Kidney (tissue), 13 donors: ENCODE measurements at regions not wholly inside any gene's neighbourhood (a gene's known extent, or its start where the extent isn't known, plus 50 kb on each side); places are given as distances from the start of the nearest gene placed in this dataset.

Experiments
- DNase-seq, 5 donors: peaks; one replicate each; pipeline ENCODE4 v3.0.0-alpha.2; 2013 to 2020
- FAIRE-seq: peaks from 2 replicates; lab custom pipeline; 2012; peaks lifted over from hg19 to GRCh38; lab: Jason Lieb, UNC
- H3K27ac ChIP-seq, 2 donors: one replicate each; pipeline ENCODE4 v1.7.0; 2013; ENCODE audit warnings: low read depth in 2 of 2, low read length in 2 of 2, inconsistent platforms in 1 of 2
- H3K27me3 ChIP-seq: one replicate; pipeline ENCODE4 v1.7.1; 2013; ENCODE audit warnings: low read length, inconsistent platforms; ENCODE audit not compliant: control insufficient read depth, insufficient read depth
- H3K36me3 ChIP-seq, 3 donors: one replicate each; pipeline versions ENCODE4 v1.7.0 to v1.7.1; 2013; ENCODE audit warnings: low read length in 3 of 3, control low read depth in 1 of 3, inconsistent platforms in 1 of 3; ENCODE audit not compliant: insufficient read depth in 3 of 3, control insufficient read depth in 2 of 3
- H3K4me1 ChIP-seq, 3 donors: one replicate each; pipeline versions ENCODE4 v1.7.0 to v1.7.1; 2013; ENCODE audit warnings: low read length in 3 of 3, inconsistent platforms in 1 of 3, low read depth in 1 of 3; ENCODE audit not compliant: control insufficient read depth in 2 of 3, insufficient read depth in 2 of 3
- H3K4me3 ChIP-seq, 3 donors: one replicate each; pipeline versions ENCODE4 v1.7.0 to v1.8.1; 2013; ENCODE audit warnings: low read length in 3 of 3, control low read depth in 1 of 3, inconsistent platforms in 1 of 3
- H3K9ac ChIP-seq, 3 donors: one replicate each; pipeline versions ENCODE4 v1.7.0 to v1.7.1; 2013; ENCODE audit warnings: low read length in 3 of 3, control low read depth in 1 of 3, inconsistent platforms in 1 of 3
- H3K9me3 ChIP-seq, 3 donors: one replicate each; pipeline versions ENCODE4 v1.7.0 to v1.7.1; 2013; ENCODE audit warnings: low read length in 3 of 3, control low read depth in 1 of 3, inconsistent platforms in 1 of 3; ENCODE audit not compliant: control insufficient read depth in 2 of 3, insufficient read depth in 1 of 3
- CTCF ChIP-seq: IDR thresholded peaks from 3 replicates; pipeline ENCODE4 v1.5.1; 2012; ENCODE audit warnings: mild to moderate bottlenecking, moderate library complexity, borderline replicate concordance; ENCODE audit not compliant: insufficient read depth; ENCODE audit errors: extremely low read depth
- intact Hi-C: fragments of 100-400 bp; cut with DNase I; formaldehyde crosslinking; loops from one replicate; pipeline ENCODE4 v1.11.1; 2022
- donor health status: control.
- donor health status: control.
- donor health status: control.
- donor health status: control.
- donor health status: control.
- donor health status: DM: yes; HTN: yes; CAD: no.
- donor health status: Normal renal cell carcinoma (clear cell type).

- no peaks in the 10 kb centered on the region for H3K4me1 ChIP-seq
- FAIRE-seq (no peak), DNase-seq (no peak)
- intact Hi-C loops: no loop called here
- no peak overlapping the region for H3K27ac ChIP-seq
- H3K27me3 ChIP-seq: no peaks in the 10 kb centered on the region
- no peak overlapping the region for H3K4me3 ChIP-seq
- H3K9ac ChIP-seq: no peak overlapping the region
- H3K36me3 ChIP-seq: no peaks in the 10 kb centered on the region
- TF ChIP-seq CTCF: no peak
- no peaks in the 10 kb centered on the region for H3K9me3 ChIP-seq
Measured at GRCh38 chr15:25600751-25601150, 161.9 kb upstream of the UBE3A start.

- no peak for TF ChIP-seq CTCF
- FAIRE-seq (no peak), DNase-seq (peak in 2 of 5 donors; percentile 12 to 54)
- H3K36me3 ChIP-seq: no peaks in the 10 kb centered on the region
- no peak overlapping the region for H3K27ac ChIP-seq
- H3K4me1 ChIP-seq: no peaks in the 10 kb centered on the region
- H3K27me3 ChIP-seq: no peaks in the 10 kb centered on the region
- H3K4me3 ChIP-seq: no peak overlapping the region
- intact Hi-C loops: no loop called here
- H3K9me3 ChIP-seq: no peaks in the 10 kb centered on the region
- no peak overlapping the region for H3K9ac ChIP-seq
Measured at GRCh38 chr15:25597571-25597970, 158.7 kb upstream of the UBE3A start.

- Histone ChIP-seq H3K9ac (no peak overlapping the region), H3K27me3 (no peaks in the 10 kb centered on the region), H3K9me3 (peaks cover 0 to 4% (median 0%) of the 10 kb centered on the region in 3 donors), H3K4me3 (no peak overlapping the region), H3K4me1 (no peaks in the 10 kb centered on the region), H3K27ac (no peak overlapping the region), H3K36me3 (no peaks in the 10 kb centered on the region)
- TF ChIP-seq CTCF: no peak
- DNase-seq (peak in 1 of 5 donors; percentile 64), FAIRE-seq (no peak)
- intact Hi-C loops: no loop called here
Measured at GRCh38 chr15:25596644-25597562, 158.1 kb upstream of the UBE3A start.
